Esophagus (tissue), 2 donors: ENCODE measurements at regions not wholly inside any gene's neighbourhood (a gene's known extent, or its start where the extent isn't known, plus 50 kb on each side); places are given as distances from the start of the nearest gene placed in this dataset.
A peak's percentile ranks its signal among the peaks of the same experiment; 100 is the strongest.
"Not testable (repeated sequence)": the region's sequence is repeated elsewhere in the genome, so short reads cannot be mapped to it uniquely, and the experiment has no call there.

ENCODE experiments used
- H3K27ac ChIP-seq, 2 donors: one replicate each; pipeline ENCODE4 v1.5.1; 2013; ENCODE audit warnings: low read depth in 2 of 2, mild to moderate bottlenecking in 2 of 2, inconsistent platforms in 1 of 2, low read length in 1 of 2, moderate library complexity in 1 of 2
- H3K27me3 ChIP-seq, 2 donors: one replicate each; pipeline ENCODE4 v1.6.1; 2013; ENCODE audit warnings: low read length in 2 of 2, control low read depth in 1 of 2, mild to moderate bottlenecking in 1 of 2; ENCODE audit not compliant: insufficient read depth in 2 of 2, control insufficient read depth in 1 of 2
- H3K36me3 ChIP-seq, 2 donors: one replicate each; pipeline ENCODE4 v1.6.1; 2013; ENCODE audit warnings: low read length in 1 of 2; ENCODE audit not compliant: control insufficient read depth in 2 of 2, insufficient read depth in 2 of 2
- H3K4me1 ChIP-seq, 2 donors: one replicate each; pipeline ENCODE4 v1.6.1; 2013; ENCODE audit warnings: low read length in 1 of 2; ENCODE audit not compliant: control insufficient read depth in 2 of 2, insufficient read depth in 2 of 2
- H3K4me3 ChIP-seq, 2 donors: one replicate each; pipeline ENCODE4 v1.5.1; 2013; ENCODE audit warnings: low read length in 2 of 2, mild to moderate bottlenecking in 2 of 2, low read depth in 1 of 2, moderate library complexity in 1 of 2
- H3K9me3 ChIP-seq, 2 donors: one replicate each; pipeline ENCODE4 v1.6.1; 2013; ENCODE audit warnings: mild to moderate bottlenecking in 2 of 2, low read depth in 1 of 2, low read length in 1 of 2, moderate library complexity in 1 of 2; ENCODE audit not compliant: control insufficient read depth in 2 of 2, insufficient read depth in 1 of 2
- WGBS, 2 donors: extraction: QIAGEN DNeasy Blood & Tissue Kit; methylation state at CpG; one replicate each; pipeline ENCODE4 v1.1.7; 2013; 5-methylcytosine and 5-hydroxymethylcytosine counted together
- donor health status: healthy with polysubstance abuse.
- donor health status: Bipolar disorder and iron deficiency.

DNA sequence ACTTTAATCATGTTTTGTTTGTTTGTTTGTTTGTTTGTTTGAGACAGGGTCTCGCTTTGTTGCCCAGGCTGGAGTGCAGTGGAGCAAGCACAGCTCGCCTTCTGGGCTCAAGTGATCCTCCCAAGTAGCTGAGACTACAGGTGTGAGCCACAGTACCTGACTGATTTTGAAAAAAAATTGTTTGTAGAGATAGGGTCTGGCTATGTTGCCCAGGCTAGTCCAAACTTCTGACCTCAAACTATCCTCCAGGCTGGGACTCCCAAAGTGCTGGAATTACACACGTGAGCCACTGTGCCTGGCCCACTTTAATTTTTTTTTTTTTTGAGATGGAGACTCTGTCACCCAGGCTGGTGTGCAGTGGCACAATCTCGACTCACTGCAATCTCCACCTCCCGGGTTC is 74.8 kb upstream of the CLDN5 start:
- 93% methylated on average over 5 of the region's 5 CpGs for WGBS, 2 donors
- no peaks in the 10 kb centered on the region for H3K9me3 ChIP-seq
- no peak overlapping the region for H3K4me3 ChIP-seq
- no peaks in the 10 kb centered on the region for H3K36me3 ChIP-seq
- H3K27me3 ChIP-seq, result no peaks in the 10 kb centered on the region
- peaks cover 0 to 6% of the 10 kb centered on the region in 2 donors for H3K4me1 ChIP-seq
- H3K27ac ChIP-seq, result peak overlapping the region in 1 of 2 donors; percentile 44

DNA sequence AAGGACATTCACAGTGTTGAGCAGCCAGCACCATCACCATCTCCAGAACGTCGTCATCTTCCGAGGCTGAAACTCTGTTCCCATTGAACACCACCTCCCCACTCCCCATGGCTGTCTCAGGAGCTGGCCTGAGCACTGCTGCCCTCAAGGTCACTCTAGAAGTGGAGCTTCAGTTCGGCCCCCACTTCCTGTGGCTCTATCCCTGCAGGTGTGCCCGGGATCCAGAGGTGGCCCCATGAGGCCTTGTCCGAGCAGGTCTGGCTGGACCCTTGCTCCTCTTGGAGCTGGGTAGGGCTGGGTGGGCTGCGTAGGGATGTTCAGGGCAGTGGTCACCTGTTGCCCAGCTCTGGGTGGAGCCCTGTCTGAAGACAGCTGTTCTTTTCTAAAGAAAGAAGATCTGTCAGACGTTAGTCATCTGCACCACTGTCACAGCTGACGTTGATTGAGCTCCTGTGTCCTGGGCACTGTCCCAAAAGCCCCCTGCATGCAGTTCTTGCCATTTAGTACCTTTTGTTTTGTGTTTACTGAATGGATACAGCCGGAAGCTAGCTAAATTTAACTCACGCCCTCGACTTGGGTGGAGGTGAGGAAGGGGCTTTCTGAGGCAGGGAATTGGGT is 75.5 kb upstream of the CLDN5 start:
- 71 to 73% methylated on average over 12 of the region's 12 CpGs for WGBS, 2 donors
- no peaks in the 10 kb centered on the region for H3K27me3 ChIP-seq
- no peaks in the 10 kb centered on the region for H3K9me3 ChIP-seq
- H3K27ac ChIP-seq, result no peak overlapping the region
- H3K4me1 ChIP-seq, result peaks cover 0 to 6% of the 10 kb centered on the region in 2 donors
- H3K4me3 ChIP-seq, result no peak overlapping the region
- no peaks in the 10 kb centered on the region for H3K36me3 ChIP-seq

DNA sequence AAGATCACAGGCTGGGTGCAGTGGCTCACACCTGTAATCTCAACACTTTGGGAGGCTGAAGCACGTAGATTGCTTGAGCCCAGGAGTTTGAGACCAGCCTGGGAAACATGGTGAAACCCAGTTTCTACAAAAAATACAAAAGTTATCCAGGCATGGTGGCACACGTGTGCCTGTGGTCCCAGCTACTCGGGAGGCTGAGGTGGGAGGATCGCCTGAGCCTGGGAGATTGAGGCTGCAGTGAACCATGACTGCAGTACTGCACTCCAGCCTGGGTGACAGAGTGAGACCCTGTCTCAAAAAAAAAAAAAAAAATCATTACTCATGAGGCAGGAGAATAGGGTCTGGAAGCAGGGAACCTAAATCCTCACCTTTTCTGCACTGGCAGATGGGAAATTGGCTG is 79.1 kb upstream of the CLDN5 start:
- not testable (repeated sequence) for H3K4me3 ChIP-seq, H3K36me3 ChIP-seq, H3K27ac ChIP-seq, H3K27me3 ChIP-seq, H3K9me3 ChIP-seq, H3K4me1 ChIP-seq
- 82 to 84% methylated on average over 4 of the region's 4 CpGs for WGBS, 2 donors

DNA sequence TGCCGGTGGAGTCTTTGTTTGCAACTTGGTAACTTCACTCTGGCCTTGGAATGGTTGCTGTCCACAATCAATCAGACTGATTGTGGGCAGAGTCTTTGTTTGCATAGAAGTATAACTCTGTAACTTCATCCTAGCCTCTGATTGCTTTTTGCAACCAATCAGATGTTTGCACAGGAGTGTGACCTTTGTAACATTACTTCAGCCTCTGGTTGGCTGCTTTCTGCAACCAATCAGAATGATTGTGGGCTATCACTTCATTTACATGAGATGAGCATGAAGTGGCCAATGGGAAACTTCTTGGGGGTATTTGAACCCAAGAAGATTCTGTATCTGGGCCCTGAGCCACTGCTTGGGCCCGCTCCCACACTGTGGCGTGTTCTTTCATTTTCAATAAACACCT is 79.6 kb upstream of the CLDN5 start:
- Histone ChIP-seq H3K36me3 (peaks cover 0 to 2% of the 10 kb centered on the region in 2 donors), H3K27me3 (no peaks in the 10 kb centered on the region), H3K4me1 (peaks cover 4 to 6% of the 10 kb centered on the region in 2 donors), H3K27ac (no peak overlapping the region), H3K9me3 (no peaks in the 10 kb centered on the region), H3K4me3 (no peak overlapping the region)
- 77 to 88% methylated on average over 3 of the region's 3 CpGs for WGBS, 2 donors

DNA sequence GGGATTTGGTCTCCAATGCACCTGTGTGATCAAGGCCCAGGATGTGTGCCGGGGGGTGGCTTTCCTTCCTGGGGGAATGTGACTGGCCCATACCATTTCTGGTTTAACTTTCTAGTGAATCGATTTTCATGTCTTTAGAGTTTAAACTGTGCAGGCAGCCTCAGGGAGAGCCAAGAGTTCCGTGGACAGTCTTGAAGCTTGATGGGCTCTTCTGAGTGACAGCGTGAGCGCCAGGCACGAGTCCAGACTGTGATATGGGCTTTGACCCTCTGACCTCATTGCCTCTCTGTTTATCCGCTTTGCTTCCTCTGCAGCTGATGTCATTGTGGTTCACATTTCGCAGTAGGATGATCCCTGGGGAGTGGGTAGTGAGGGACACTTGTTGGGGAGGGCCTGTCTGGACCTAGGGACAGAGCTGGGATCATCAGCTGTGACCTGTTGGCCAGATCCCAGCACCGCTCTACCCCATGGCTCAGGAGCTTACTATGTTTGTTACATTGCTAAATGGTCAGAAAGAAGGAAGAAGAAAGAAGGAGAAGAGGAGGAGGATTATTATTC is 80.6 kb upstream of the CLDN5 start:
- peaks cover 4 to 6% of the 10 kb centered on the region in 2 donors for H3K4me1 ChIP-seq
- H3K27me3 ChIP-seq, result no peaks in the 10 kb centered on the region
- no peaks in the 10 kb centered on the region for H3K9me3 ChIP-seq
- H3K36me3 ChIP-seq, result peaks cover 0 to 2% of the 10 kb centered on the region in 2 donors
- H3K4me3 ChIP-seq, result no peak overlapping the region
- H3K27ac ChIP-seq, result no peak overlapping the region
- WGBS, 2 donors, result 65 to 70% methylated on average over 9 of the region's 9 CpGs

DNA sequence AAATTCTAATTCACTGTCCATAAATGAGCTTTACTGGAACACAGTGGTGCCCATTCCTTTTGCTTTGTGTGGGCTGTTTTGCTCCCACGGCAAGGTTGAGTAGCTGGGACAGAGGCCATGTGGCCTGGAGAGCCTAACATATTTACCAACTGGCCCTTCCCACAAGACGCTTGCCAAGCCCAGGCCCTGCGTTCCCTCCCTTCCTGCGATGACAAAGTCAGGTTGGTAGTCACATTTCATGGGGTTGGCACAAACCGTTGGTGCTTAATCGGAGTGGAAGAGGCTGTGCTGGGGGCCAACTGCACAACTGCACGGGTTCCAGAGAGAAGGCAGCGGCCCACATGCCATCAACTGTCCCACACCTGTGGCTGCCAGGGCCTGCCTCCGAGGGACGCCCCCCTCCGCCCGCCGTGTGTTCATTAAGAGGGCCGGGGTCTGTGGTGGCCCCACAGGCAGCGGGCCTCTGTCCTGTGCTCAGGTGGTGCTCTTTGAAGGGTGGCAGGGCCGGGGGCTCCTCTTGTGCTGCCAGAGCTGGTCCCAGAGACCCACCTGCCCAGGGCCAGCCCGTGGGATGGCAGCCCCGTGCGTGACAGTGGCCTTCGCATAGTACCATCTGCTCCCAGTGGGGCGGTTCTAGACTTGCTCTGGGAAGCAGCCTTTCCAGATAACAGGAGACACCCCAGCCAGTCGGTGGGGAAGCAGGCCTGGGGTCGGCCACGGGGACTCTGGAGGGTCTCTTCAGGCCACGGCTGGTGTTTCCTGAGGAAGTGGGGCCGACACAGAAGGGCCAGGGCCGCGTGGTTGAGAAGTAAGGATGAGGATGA is 81.5 kb upstream of the CLDN5 start:
- 76 to 80% methylated on average over 27 to 28 of the region's 28 CpGs for WGBS, 2 donors
- H3K27ac ChIP-seq, result no peak overlapping the region

DNA sequence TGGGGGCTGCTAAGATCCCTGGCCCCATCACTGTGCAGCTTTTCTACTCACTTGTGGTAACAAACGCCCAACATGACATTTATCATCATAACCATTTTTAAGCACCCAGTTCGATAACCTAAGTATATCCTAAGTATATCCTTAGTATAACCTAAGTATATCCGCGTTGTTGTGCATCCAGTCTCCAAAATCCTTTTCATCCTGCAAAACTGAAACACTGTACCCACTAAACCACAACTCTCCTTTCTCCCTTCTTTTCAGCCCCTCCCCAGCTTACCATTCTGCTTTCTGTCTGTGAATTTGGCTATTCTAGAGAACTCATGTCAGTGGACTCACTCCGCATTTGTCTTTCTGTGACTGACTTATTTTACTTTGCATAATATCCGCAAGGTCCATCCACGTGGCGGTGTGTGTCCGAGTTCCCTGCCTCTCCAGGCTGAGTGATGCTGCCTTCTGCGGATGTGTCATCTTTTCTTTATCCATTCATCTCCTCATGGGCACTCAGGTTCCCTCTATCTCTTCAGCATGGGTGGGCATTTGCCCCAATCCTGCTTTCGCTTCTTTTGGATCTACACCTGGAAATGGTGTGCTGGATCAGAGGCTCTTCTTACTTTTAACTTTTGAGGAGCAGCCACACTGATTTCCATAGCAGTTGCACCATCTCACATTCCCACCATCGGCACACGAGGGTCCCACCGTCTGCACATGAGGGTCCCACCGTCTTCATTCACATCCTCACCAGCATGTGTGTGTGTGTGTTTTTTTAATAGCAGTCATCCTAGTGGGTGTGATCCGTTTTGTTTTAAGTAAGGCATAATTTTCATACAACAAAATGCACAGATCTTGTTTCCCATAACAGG is 82.4 kb upstream of the CLDN5 start:
- Histone ChIP-seq H3K4me3 (no peak overlapping the region), H3K36me3 (peaks cover 0 to 2% of the 10 kb centered on the region in 2 donors), H3K27ac (no peak overlapping the region), H3K9me3 (no peaks in the 10 kb centered on the region), H3K27me3 (no peaks in the 10 kb centered on the region), H3K4me1 (peaks cover 4 to 6% of the 10 kb centered on the region in 2 donors)
- WGBS, 2 donors, result 77 to 82% methylated on average over 16 of the region's 16 CpGs

More for the DNA sequence above, 81.5 kb upstream of the CLDN5 start:
- H3K27me3 ChIP-seq, result no peaks in the 10 kb centered on the region
- peaks cover 0 to 2% of the 10 kb centered on the region in 2 donors for H3K36me3 ChIP-seq
- peaks cover 4 to 6% of the 10 kb centered on the region in 2 donors for H3K4me1 ChIP-seq
- H3K9me3 ChIP-seq, result no peaks in the 10 kb centered on the region
- H3K4me3 ChIP-seq, result no peak overlapping the region

DNA sequence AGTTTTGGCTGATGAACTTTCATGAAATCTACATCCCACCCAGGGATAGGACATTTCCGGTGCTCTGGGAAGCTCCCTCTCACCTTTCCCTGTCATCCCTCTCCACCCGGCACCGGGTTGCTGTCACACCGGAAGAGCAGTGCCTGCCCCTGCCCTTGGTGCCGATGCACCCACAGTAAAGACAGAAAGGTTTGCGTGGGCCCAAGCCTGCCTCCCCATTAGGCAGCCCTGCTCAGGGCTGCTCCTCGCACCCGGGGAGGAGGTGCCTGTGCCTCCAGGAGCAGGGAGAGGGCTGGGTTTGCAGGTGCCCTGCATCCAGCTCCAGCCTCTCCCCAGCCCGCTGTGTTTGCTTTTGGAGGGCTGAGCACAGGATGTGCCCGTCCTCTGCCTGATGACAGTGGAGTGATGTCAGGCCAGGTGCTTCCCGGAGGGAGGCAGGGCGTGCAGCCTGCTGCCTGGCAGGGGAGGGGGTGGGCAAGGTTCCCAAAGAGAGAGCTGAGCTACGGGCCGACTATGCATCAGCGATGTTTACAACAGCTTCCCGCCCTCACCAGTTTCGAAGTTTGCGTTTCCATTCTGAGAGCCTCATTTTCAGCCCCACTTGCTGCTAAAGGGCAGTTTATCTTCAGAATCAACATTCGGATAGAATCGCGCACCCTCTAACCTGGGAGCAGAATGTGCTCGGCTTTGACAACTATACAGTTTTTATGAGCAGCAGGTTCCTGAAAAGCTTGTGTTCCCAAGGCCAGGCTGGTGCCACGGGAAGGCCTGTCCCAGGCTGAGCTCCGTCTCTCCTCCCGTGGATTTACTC is 83.2 kb upstream of the CLDN5 start:
- H3K27ac ChIP-seq, result peak overlapping the region; percentile 10 to 53
- no peak overlapping the region for H3K4me3 ChIP-seq
- H3K4me1 ChIP-seq, result peaks cover 4 to 6% of the 10 kb centered on the region in 2 donors
- no peaks in the 10 kb centered on the region for H3K27me3 ChIP-seq
- H3K36me3 ChIP-seq, result peaks cover 0 to 2% of the 10 kb centered on the region in 2 donors
- no peaks in the 10 kb centered on the region for H3K9me3 ChIP-seq
- WGBS, 2 donors, result 17% methylated on average over 25 of the region's 25 CpGs
